Progenitor cell of endocrine pancreas (in vitro differentiated cells): ENCODE measurements at regions not wholly inside any gene's neighbourhood (a gene's known extent, or its start where the extent isn't known, plus 50 kb on each side); places are given as distances from the start of the nearest gene placed in this dataset.

ENCODE experiments used
- DNase-seq: peaks from one replicate; pipeline ENCODE4 v3.0.0; 2021; ENCODE audit warnings: low spot score; ENCODE audit not compliant: unreplicated experiment
- H3K27ac Mint-ChIP-seq: 2 replicates; pipeline ENCODE4 v1.8.0; 2021; ENCODE audit warnings: mild to moderate bottlenecking, moderate library complexity, mixed read lengths
- H3K27me3 Mint-ChIP-seq: 2 replicates; pipeline ENCODE4 v1.8.0; 2021; ENCODE audit warnings: mixed read lengths
- H3K36me3 Mint-ChIP-seq: 2 replicates; pipeline ENCODE4 v1.8.0; 2022; ENCODE audit warnings: mixed read lengths; ENCODE audit not compliant: insufficient read depth
- H3K4me1 Mint-ChIP-seq: 2 replicates; pipeline ENCODE4 v1.8.0; 2021; ENCODE audit warnings: low read depth, mixed read lengths
- H3K4me3 Mint-ChIP-seq: 2 replicates; pipeline ENCODE4 v1.8.0; 2021; ENCODE audit warnings: low read depth, mild to moderate bottlenecking, moderate library complexity, mixed read lengths
- H3K9me3 Mint-ChIP-seq: 2 replicates; pipeline ENCODE4 v1.8.0; 2021; ENCODE audit warnings: low read depth, mixed read lengths
- CTCF ChIP-seq: fragments of 200-600 bp; sonication (generic); IDR thresholded peaks from one replicate; pipeline ENCODE4 v1.5.0; 2021; ENCODE audit warnings: antibody characterized with exemption, mild to moderate bottlenecking; ENCODE audit not compliant: unreplicated experiment

GRCh38 chr2:5538313-5538712, 153.9 kb upstream of the SOX11 start:
- Mint-ChIP-seq H3K9me3 (peaks cover 9% of the 10 kb centered on the region), H3K27me3 (peaks cover 4% of the 10 kb centered on the region), H3K27ac (no peak overlapping the region), H3K4me3 (no peak overlapping the region), H3K36me3 (peaks cover 4% of the 10 kb centered on the region), H3K4me1 (peaks cover 30% of the 10 kb centered on the region)
- no peak for TF ChIP-seq CTCF
- no peak for DNase-seq

GRCh38 chr2:5538772-5539171, 153.4 kb upstream of the SOX11 start:
- Mint-ChIP-seq H3K27ac (peak overlapping the region; percentile 97), H3K4me1 (peaks cover 30% of the 10 kb centered on the region), H3K27me3 (peaks cover 4% of the 10 kb centered on the region), H3K4me3 (no peak overlapping the region), H3K36me3 (peaks cover 7% of the 10 kb centered on the region), H3K9me3 (peaks cover 13% of the 10 kb centered on the region)
- TF ChIP-seq CTCF: no peak
- DNase-seq: no peak

GRCh38 chr2:5539282-5540165, 152.7 kb upstream of the SOX11 start:
- Mint-ChIP-seq H3K4me1 (peaks cover 30% of the 10 kb centered on the region), H3K9me3 (peaks cover 16% of the 10 kb centered on the region), H3K27me3 (no peaks in the 10 kb centered on the region), H3K36me3 (peaks cover 8% of the 10 kb centered on the region), H3K27ac (peak overlapping the region; percentile 97), H3K4me3 (peak overlapping the region; percentile 67)
- no peak for TF ChIP-seq CTCF
- no peak for DNase-seq

- H3K36me3 Mint-ChIP-seq: peaks cover 12% of the 10 kb centered on the region
Observed at GRCh38 chr2:5540856-5541255, 151.3 kb upstream of the SOX11 start.

More at GRCh38 chr2:5540856-5541255, 151.3 kb upstream of the SOX11 start:
- Mint-ChIP-seq H3K4me3 (no peak overlapping the region), H3K9me3 (peaks cover 25% of the 10 kb centered on the region), H3K27ac (no peak overlapping the region), H3K27me3 (no peaks in the 10 kb centered on the region), H3K4me1 (peaks cover 30% of the 10 kb centered on the region)
- no peak for TF ChIP-seq CTCF
- no peak for DNase-seq
